Muscle layer of duodenum (tissue), 2 donors: ENCODE measurements at regions not wholly inside any gene's neighbourhood (a gene's known extent, or its start where the extent isn't known, plus 50 kb on each side); places are given as distances from the start of the nearest gene placed in this dataset.

Experiments used
- H3K27ac ChIP-seq: one replicate; pipeline ENCODE4 v1.7.0; 2013; ENCODE audit warnings: mild to moderate bottlenecking, low read length
- H3K27me3 ChIP-seq: one replicate; pipeline ENCODE4 v1.7.0; 2013; ENCODE audit warnings: low read depth, mild to moderate bottlenecking, control low read depth, low read length
- H3K36me3 ChIP-seq, 2 donors: one replicate each; pipeline ENCODE4 v1.7.0; 2013; ENCODE audit warnings: low read length in 2 of 2, control low read depth in 1 of 2, mild to moderate bottlenecking in 1 of 2; ENCODE audit not compliant: insufficient read depth in 2 of 2, control insufficient read depth in 1 of 2
- H3K4me1 ChIP-seq, 2 donors: one replicate each; pipeline ENCODE4 v1.7.0; 2013; ENCODE audit warnings: low read length in 2 of 2, mild to moderate bottlenecking in 2 of 2, control low read depth in 1 of 2, moderate library complexity in 1 of 2; ENCODE audit not compliant: insufficient read depth in 2 of 2, control insufficient read depth in 1 of 2
- H3K4me3 ChIP-seq, 2 donors: one replicate each; pipeline ENCODE4 v1.7.0; 2013; ENCODE audit warnings: low read length in 2 of 2, low read depth in 1 of 2, mild to moderate bottlenecking in 1 of 2
- H3K9me3 ChIP-seq, 2 donors: one replicate each; pipeline ENCODE4 v1.7.0; 2013; ENCODE audit warnings: low read length in 2 of 2, control low read depth in 1 of 2, mild to moderate bottlenecking in 1 of 2; ENCODE audit not compliant: control insufficient read depth in 1 of 2
- donor health status: healthy.

DNA sequence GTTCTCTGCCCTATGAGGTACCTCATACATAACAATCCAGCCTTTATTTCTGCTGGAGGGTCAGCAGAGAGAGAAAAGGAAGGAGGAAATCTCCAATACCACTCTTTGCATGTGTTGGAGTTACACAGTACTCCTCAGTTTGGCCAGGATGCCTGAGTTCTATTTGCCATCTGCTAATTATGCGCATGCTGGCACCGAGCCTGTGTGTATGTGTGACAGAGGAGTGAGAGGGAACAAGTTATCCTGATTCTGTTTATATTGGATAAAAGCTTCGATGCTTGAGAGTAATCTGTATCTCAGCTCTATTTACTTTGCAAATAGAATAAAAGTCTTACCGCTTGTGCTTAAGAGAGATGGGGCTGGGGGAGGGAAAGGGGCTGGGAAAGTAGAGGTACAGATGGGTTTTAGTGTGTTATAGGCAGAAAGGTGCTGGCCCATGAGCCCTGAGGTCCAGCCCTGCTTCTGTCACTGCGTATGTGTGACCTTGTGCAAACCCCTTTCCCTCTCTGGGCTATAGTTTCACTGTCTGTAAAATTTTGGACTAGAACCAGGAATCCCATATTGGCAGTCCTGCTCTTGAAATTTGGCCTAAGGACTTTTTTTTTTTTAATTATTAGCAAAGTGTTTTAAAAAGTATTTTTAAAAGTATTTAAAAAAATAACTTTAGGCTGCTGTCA is 54.5 kb upstream of the PLXNA2 start:
- no peaks in the 10 kb centered on the region for H3K36me3 ChIP-seq
- no peaks in the 10 kb centered on the region for H3K27me3 ChIP-seq
- no peak overlapping the region for H3K27ac ChIP-seq
- no peaks in the 10 kb centered on the region for H3K9me3 ChIP-seq
- H3K4me3 ChIP-seq = no peak overlapping the region
- H3K4me1 ChIP-seq = peaks cover 0 to 6% of the 10 kb centered on the region in 2 donors

DNA sequence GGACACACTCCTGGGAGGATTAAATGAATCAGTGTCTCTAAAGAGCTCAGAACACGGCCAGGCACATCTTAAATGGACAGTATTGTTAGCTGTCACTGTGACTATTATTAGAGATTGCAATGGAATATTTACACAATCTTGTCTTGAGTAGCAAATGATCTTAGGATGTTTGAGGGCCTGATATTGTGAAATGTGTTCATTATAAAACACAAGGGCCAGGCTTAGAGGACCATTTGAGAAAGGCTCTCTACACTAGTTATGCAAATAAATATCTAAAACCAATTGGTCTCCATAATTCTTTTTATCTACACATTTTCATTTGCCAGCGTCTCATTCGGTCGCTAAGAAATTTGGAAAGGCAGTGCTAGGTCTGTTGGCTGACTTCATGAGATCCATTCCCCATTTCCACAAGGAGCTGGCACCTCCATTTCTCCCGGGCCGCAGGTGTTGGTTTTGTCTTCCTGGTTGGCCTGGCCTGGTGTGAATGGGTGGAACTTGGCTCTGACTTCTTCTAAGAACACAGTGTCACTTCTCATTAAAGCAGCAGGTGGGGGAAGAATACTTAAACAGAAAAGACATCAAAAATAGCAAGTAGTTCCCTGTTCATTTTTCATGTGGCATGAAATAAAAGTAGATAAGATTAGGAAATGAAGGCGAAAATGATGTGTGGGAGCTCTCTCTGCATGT is 56.0 kb upstream of the PLXNA2 start:
- Histone ChIP-seq H3K36me3 (no peaks in the 10 kb centered on the region), H3K27ac (no peak overlapping the region), H3K9me3 (no peaks in the 10 kb centered on the region), H3K4me1 (peaks cover 0 to 6% of the 10 kb centered on the region in 2 donors), H3K4me3 (no peak overlapping the region), H3K27me3 (no peaks in the 10 kb centered on the region)

DNA sequence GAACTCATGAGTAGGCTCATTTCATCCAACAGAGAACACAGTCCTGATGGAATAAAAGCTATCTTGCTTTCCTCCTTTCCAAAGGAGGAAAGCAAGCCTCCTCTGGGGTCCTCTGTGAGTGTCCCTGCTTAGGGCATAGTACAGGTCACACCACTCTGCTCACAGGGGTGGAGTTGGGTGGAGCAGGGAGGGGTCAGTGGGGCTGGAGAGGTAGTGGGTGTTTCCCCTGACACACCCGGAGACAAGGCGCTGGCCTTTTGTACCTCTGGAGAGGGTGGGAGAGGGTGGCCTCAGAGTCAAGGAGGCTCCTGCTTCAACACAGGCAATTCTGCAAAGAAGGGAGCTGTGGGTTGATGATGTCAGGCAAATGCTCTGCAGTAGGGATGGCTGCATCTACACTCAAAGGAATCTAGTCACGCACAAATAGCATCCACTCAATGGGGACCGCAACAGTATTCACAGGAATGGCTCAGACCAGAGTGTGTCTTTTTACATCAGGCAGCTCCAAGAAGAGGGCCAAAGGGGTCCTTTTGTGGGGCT is 58.6 kb upstream of the PLXNA2 start:
- Histone ChIP-seq H3K9me3 (no peaks in the 10 kb centered on the region), H3K27ac (no peak overlapping the region), H3K4me3 (no peak overlapping the region), H3K27me3 (no peaks in the 10 kb centered on the region), H3K4me1 (peaks cover 0 to 6% of the 10 kb centered on the region in 2 donors), H3K36me3 (no peaks in the 10 kb centered on the region)

DNA sequence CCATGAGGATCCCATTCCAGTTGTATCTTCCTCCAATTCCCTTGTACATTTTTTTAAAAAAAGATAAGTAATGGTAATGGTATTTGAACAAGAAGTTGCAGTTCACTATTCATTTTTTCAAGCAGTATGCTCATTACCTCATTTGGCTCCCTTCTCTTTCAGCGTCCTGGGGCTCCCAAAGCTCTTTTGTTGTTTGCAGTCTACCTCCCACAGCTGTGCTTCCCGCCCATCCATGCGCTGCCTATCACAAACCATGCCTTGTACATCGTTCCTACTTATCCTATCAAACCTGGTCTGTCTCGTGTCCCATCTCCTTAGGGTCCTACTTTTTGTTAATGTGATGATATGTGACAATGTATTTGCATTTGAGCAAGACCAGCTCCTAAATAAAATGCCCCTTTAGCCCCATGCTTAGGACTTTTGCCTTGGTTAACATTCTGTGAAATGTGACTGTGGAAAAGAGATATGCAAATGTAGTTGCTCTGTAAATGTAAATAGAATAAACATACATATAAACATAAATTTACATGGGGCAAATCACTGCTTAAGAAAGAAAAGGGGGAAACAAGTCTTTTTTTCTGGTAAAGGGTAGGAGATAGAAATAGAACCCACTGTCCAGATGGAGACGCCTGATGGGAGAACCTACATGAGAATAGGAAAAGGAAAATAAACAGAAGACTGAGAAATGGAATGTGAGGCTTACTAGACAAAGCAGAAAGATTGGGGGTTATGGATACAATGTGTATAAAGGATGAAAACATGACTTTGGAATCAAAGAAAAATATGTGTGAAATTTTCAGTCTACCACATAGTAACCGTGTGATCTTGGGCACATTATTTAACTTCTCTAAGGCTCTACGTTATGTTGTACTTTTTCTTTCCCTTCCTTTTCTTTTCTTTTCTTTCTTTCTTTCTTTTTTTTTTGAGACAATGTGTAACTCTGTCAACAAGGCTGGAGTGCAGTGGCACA is 59.8 kb upstream of the PLXNA2 start:
- Histone ChIP-seq H3K4me3 (no peak overlapping the region), H3K9me3 (no peaks in the 10 kb centered on the region), H3K36me3 (no peaks in the 10 kb centered on the region), H3K27ac (no peak overlapping the region), H3K4me1 (no peaks in the 10 kb centered on the region), H3K27me3 (no peaks in the 10 kb centered on the region)

DNA sequence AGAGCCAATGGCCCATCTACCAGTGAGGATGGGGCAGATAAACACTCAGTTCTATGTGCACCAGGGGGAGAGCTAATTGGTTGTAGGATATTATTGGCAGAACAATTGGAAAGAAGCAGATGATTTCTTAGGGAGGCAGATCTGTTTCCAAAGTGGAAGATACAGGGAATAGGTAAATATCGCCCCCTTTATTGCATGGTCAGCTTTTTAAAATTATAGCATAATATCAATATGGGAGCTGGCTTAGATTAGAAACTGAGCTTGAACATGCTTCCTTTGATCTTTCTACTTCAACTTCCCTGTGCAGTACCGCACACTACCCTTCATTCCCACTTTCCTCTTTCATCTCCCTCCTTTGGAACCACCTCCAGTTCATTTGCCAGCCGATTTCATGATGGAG is 64.0 kb upstream of the PLXNA2 start:
- H3K27me3 ChIP-seq = no peaks in the 10 kb centered on the region
- H3K9me3 ChIP-seq = no peaks in the 10 kb centered on the region
- H3K27ac ChIP-seq = no peak overlapping the region
- H3K4me3 ChIP-seq = no peak overlapping the region
- H3K4me1 ChIP-seq = no peaks in the 10 kb centered on the region
- H3K36me3 ChIP-seq = no peaks in the 10 kb centered on the region

DNA sequence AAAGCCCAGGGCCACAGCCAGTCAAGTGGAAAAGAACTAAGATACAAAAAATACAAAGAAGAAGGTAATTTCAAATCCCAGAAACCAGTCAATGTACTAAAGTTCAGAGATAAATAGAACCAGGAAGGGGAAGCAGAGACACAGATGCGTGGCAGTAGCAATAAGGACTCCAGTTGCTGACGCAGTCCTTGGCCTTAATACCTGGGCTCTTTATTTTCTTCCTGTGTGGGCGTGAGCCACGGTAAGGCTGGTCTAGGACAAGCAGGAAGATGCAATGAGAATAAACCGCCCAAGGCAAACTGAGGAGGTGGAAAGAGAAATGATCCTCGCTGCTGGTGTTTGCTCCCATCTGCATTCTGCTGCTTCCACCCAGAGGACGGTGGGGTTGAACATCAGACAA is 65.6 kb upstream of the PLXNA2 start:
- H3K4me1 ChIP-seq = no peaks in the 10 kb centered on the region
- H3K36me3 ChIP-seq = no peaks in the 10 kb centered on the region
- H3K27me3 ChIP-seq = no peaks in the 10 kb centered on the region
- no peak overlapping the region for H3K4me3 ChIP-seq
- H3K27ac ChIP-seq = no peak overlapping the region
- no peaks in the 10 kb centered on the region for H3K9me3 ChIP-seq

DNA sequence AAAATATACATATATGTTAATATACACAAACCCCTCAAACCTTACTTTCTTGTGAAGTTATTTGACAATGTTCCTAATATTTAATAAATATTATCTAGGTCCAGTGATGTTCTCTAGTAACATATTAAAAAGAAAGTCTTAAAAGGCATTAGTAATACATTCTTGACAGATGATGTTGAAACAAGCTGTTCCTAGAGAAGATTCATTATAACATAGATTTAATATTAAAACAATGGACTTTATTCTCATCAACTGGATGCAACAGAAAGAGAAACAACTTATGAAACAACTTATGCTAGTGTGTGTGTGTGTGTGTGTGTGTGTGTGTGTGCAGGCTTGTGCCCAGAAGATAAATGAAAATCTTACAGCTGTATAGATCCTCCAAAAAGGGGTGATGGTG is 68.5 kb upstream of the PLXNA2 start:
- Histone ChIP-seq H3K9me3 (no peaks in the 10 kb centered on the region), H3K27ac (no peak overlapping the region)

DNA sequence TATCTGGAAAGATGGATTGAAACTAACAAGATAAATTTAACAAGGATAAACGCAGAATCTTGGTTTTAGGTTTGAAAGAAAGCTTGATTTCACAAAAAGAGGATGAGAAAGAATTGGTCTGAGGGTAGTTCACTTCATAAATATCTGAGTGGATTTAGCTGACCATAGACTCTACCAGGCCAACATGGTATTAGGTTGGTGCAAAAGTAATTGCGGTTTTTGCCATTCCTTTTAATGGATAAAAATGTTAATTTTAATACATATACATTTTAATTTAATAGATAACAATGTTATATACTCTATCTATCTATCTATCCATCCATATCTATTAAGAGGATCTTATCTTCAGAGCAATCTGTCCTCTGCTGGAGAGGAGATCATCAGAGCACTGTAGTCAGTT is 70.2 kb upstream of the PLXNA2 start:
- Histone ChIP-seq H3K36me3 (no peaks in the 10 kb centered on the region), H3K4me3 (no peak overlapping the region), H3K27me3 (no peaks in the 10 kb centered on the region), H3K4me1 (no peaks in the 10 kb centered on the region), H3K9me3 (no peaks in the 10 kb centered on the region), H3K27ac (no peak overlapping the region)

More for the DNA sequence above, 68.5 kb upstream of the PLXNA2 start:
- Histone ChIP-seq H3K4me1 (no peaks in the 10 kb centered on the region), H3K4me3 (no peak overlapping the region), H3K27me3 (no peaks in the 10 kb centered on the region), H3K36me3 (no peaks in the 10 kb centered on the region)

DNA sequence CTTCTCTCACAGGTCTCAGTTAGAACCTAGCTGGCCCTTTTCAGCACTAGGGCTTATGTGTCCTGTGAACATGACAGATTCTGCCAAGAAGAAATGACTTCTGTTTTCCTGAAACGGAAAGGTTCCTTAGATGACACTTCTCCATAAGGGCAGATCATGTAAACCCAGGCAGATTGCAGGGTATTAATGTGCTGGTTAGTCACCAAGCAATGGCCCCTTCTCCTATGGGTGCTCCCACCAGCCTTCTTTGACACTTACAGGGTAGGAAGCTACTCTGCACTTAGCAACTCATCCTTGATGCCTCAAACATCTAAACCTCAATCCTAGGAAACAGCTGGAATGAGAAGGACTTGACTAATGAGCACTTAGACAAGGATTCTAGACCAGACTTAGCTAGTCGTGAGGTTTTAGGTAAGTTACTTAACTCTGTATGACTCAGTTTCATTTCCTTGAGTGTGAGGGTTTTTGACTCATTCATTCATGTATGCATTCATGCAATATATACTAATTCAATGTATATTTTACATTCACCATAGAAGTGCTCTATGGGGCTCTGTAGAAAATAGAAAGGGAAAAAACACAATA is 74.1 kb upstream of the PLXNA2 start:
- Histone ChIP-seq H3K4me3 (no peak overlapping the region), H3K27ac (no peak overlapping the region), H3K27me3 (no peaks in the 10 kb centered on the region), H3K9me3 (no peaks in the 10 kb centered on the region), H3K36me3 (no peaks in the 10 kb centered on the region), H3K4me1 (no peaks in the 10 kb centered on the region)

DNA sequence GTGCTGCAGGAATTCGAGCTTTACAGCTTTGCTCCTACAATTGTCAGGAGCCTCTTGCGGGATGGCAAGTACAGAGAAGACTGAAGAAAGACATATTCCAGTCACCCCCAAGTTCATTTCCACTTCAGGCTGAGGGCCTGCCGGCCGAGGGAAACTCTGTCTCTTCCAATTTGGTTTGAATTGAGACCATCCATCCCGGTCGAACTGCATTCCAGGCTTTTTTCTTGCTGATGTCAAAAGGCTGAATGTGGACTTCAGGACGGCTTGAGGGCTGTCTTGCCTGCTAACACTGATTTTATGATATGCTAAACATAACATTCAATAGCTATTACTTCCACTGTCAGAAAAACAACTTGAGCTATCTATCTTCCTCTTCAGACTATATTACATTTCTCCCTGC is 79.8 kb upstream of the PLXNA2 start:
- no peaks in the 10 kb centered on the region for H3K27me3 ChIP-seq
- no peaks in the 10 kb centered on the region for H3K9me3 ChIP-seq
- no peak overlapping the region for H3K4me3 ChIP-seq
- no peak overlapping the region for H3K27ac ChIP-seq
- no peaks in the 10 kb centered on the region for H3K4me1 ChIP-seq
- no peaks in the 10 kb centered on the region for H3K36me3 ChIP-seq

DNA sequence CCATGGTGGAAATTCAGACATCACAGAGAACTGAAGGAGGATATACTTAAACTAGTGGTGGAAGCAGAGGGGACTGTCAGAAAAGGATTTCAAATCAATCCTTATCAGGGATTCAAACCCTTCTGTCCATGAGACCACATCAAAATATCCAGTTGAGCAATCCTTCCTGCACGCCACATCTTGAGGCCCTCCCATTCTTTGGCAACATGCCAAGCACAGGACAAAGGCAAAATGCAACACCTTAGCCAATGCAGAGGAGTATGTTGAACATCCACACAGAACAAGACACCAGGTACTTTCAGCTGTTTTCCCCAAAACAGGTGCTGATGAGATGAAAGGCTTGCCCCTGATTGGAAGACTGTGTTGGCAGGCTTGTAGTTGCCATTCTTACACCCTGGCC is 81.8 kb upstream of the PLXNA2 start:
- Histone ChIP-seq H3K36me3 (no peaks in the 10 kb centered on the region), H3K27ac (no peak overlapping the region), H3K4me1 (no peaks in the 10 kb centered on the region), H3K27me3 (no peaks in the 10 kb centered on the region), H3K4me3 (no peak overlapping the region), H3K9me3 (no peaks in the 10 kb centered on the region)
